ENCODE measurements at regions not wholly inside any gene's neighbourhood (a gene's known extent, or its start where the extent isn't known, plus 50 kb on each side); places are given as distances from the start of the nearest gene placed in this dataset.

GRCh38 chr2:193701484-193701883 is 1506.8 kb upstream of the TMEFF2 start:
- H4K20me1 ChIP-seq (ENCODE audit: insufficient read depth): no peaks in the 10 kb centered on the region
- H3K79me2 ChIP-seq (ENCODE audit: insufficient read depth): no peaks in the 10 kb centered on the region
- ChIA-PET POLR2A (no interaction called here), CTCF (interaction anchor here (0.6 kb wide), 1 partner anchor 16 kb away, joined by 3 read pairs; no protein-coding TSS in a partner anchor)
- no peak overlapping the region for H3K9ac ChIP-seq
- no peak overlapping the region for H3K4me2 ChIP-seq
- H3K27me3 ChIP-seq (ENCODE audit: insufficient read depth): no peaks in the 10 kb centered on the region
- H3K36me3 ChIP-seq (replicated peaks in 1 of 2; ENCODE audit: control insufficient read depth in 1 of 2, insufficient read depth in 2 of 2, low read length in 1 of 2): no peaks in the 10 kb centered on the region
- WGBS (ENCODE audit: low lambda C conversion rate): 82% methylated on average over 3 of the region's 3 CpGs
- H3K9me2 ChIP-seq: no peaks in the 10 kb centered on the region
- TF ChIP-seq RAD21 (IDR thresholded peaks at IDR 0.05; ENCODE audit: low read length) (no peak), MXI1 (IDR thresholded peaks at IDR 0.05; ENCODE audit: low read depth, low read length) (no peak), FOXJ3 (CRISPR knock-in tag; IDR thresholded peaks at IDR 0.05) (no peak), USF2 (IDR thresholded peaks at IDR 0.05; ENCODE audit: borderline replicate concordance, low read depth, low read length) (no peak), JUND (IDR thresholded peaks at IDR 0.05) (no peak), ELF1 (IDR thresholded peaks at IDR 0.05) (no peak), NFIC (IDR thresholded peaks at IDR 0.05; ENCODE audit: borderline replicate concordance) (no peak), PBX3 (IDR thresholded peaks at IDR 0.05) (no peak), REST (IDR thresholded peaks at IDR 0.05; ENCODE audit: low read depth, low read length) (no peak), CTCF (IDR thresholded peaks at IDR 0.05) (no peak), TEAD4 (IDR thresholded peaks at IDR 0.05; ENCODE audit: borderline replicate concordance, insufficient read depth) (no peak)
- no peaks in the 10 kb centered on the region for H3K9me3 ChIP-seq
- no peak for DNase-seq
- H2AFZ ChIP-seq (ENCODE audit: low read depth): no peak overlapping the region
- H3K4me1 ChIP-seq (ENCODE audit: control insufficient read depth in 1 of 2, insufficient read depth in 2 of 2, low read depth in 1 of 2, low read length in 1 of 2): no peaks in the 10 kb centered on the region
- H3K4me3 ChIP-seq (ENCODE audit: low read depth in 2 of 2, low read length in 1 of 2): no peak overlapping the region
- no peak overlapping the region for H3K27ac ChIP-seq (ENCODE audit: low read depth in 2 of 2, low read length in 1 of 2)
- H3F3A ChIP-seq (replicated peaks; ENCODE audit: insufficient read depth): no peaks in the 10 kb centered on the region
